Stomach (tissue), 8 donors: ENCODE measurements at regions not wholly inside any gene's neighbourhood (a gene's known extent, or its start where the extent isn't known, plus 50 kb on each side); places are given as distances from the start of the nearest gene placed in this dataset.

ENCODE experiments used
- DNase-seq, 2 donors: peaks; one replicate each; pipeline versions ENCODE4 v3.0.0 to v3.0.0-alpha.2; 2013 to 2019
- H3K27ac ChIP-seq, 5 donors: fragments of 200-600 bp in 4 of 5; sonication (generic) in 4 of 5; one replicate each; pipeline ENCODE4 v1.5.1; 2013 to 2019; ENCODE audit warnings: mild to moderate bottlenecking in 1 of 5, moderate library complexity in 1 of 5
- H3K27me3 ChIP-seq, 3 donors: fragments of 200-600 bp; sonication (generic); one replicate each; pipeline ENCODE4 v1.5.1; 2017 to 2019; ENCODE audit warnings: mixed run types in 1 of 3
- H3K36me3 ChIP-seq, 4 donors: fragments of 200-600 bp; sonication (generic); 1 replicate in 3 of 4; 2 replicates in 1 of 4; pipeline ENCODE4 v1.5.1; 2016 to 2019
- H3K4me1 ChIP-seq, 4 donors: fragments of 200-600 bp; sonication (generic); one replicate each; pipeline ENCODE4 v1.5.1; 2016 to 2019
- H3K4me3 ChIP-seq, 4 donors: fragments of 200-600 bp; sonication (generic) in 3 of 4; one replicate each; pipeline ENCODE4 v1.5.1; 2016 to 2019; ENCODE audit warnings: mild to moderate bottlenecking in 1 of 4
- H3K9me3 ChIP-seq, 4 donors: fragments of 200-600 bp; sonication (generic); one replicate each; pipeline ENCODE4 v1.5.1; 2016 to 2019
- EP300 ChIP-seq: sonication (generic); formaldehyde crosslinking; IDR thresholded peaks from one replicate; pipeline ENCODE4 v1.6.1; 2017; ENCODE audit warnings: antibody characterized with exemption
- POLR2A ChIP-seq, 4 donors: fragments of 450-650 bp; IDR thresholded peaks; one replicate each; pipeline ENCODE4 v1.6.1; 2016; ENCODE audit warnings: antibody characterized with exemption in 4 of 4, control low read depth in 2 of 4, mild to moderate bottlenecking in 1 of 4, moderate library complexity in 1 of 4
- POLR2AphosphoS5 ChIP-seq, 3 donors: sonication (generic); formaldehyde crosslinking; IDR thresholded peaks; one replicate each; pipeline ENCODE4 v1.6.1; 2016; ENCODE audit warnings: antibody characterized with exemption in 3 of 3
- WGBS, 5 donors: extraction: QIAGEN DNeasy Blood & Tissue Kit in 3 of 5; methylation state at CpG; one replicate each; pipeline versions ENCODE4 v1.1.5 to v1.1.7; 2013 to 2018; 5-methylcytosine and 5-hydroxymethylcytosine counted together
- intact Hi-C: fragments of 100-400 bp; cut with DNase I; formaldehyde crosslinking; loops from one replicate; pipeline ENCODE4 v1.15.1; 2023; ENCODE audit warnings: low total_unique reads
- TF ChIP-seq, protein P1 (sequence below), 7 experiments: fragments of 450-650 bp in 4 of 7; fragments of 200-600 bp in 3 of 7; sonication (generic) in 3 of 7; IDR thresholded peaks; one replicate each; pipeline ENCODE4 v1.5.1; 2016 to 2019; ENCODE audit warnings: antibody characterized with exemption in 7 of 7, control low read depth in 2 of 7, mild to moderate bottlenecking in 1 of 7
- donor health status: healthy with polysubstance abuse.
- donor health status: Bipolar disorder and iron deficiency.
- donor health status: healthy.

DNA sequence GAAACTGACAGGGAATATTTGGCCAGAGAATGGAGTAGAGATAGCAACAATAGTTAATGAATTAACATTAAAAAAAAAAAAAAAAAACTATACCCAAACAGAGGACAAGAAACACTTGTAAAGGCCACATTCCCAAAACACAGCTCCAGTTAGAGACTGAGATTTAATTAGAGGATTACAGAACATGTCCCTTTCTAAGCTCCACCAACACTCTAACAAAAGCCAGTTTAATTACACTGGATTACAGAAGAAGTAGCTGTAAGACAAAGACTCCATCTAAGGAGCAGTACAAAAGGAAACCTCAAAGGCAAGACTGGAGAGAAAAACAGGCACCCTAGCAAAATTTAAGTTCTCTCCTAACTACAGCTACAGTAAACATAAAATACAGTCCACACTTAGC lies 1247.7 kb upstream of the AGA start:
- no peak for TF ChIP-seq POLR2A (IDR thresholded peaks at IDR 0.05)
- TF ChIP-seq EP300, result no peak
- TF ChIP-seq POLR2AphosphoS5 (IDR thresholded peaks at IDR 0.05), result no peak
- TF ChIP-seq, protein P1, sequence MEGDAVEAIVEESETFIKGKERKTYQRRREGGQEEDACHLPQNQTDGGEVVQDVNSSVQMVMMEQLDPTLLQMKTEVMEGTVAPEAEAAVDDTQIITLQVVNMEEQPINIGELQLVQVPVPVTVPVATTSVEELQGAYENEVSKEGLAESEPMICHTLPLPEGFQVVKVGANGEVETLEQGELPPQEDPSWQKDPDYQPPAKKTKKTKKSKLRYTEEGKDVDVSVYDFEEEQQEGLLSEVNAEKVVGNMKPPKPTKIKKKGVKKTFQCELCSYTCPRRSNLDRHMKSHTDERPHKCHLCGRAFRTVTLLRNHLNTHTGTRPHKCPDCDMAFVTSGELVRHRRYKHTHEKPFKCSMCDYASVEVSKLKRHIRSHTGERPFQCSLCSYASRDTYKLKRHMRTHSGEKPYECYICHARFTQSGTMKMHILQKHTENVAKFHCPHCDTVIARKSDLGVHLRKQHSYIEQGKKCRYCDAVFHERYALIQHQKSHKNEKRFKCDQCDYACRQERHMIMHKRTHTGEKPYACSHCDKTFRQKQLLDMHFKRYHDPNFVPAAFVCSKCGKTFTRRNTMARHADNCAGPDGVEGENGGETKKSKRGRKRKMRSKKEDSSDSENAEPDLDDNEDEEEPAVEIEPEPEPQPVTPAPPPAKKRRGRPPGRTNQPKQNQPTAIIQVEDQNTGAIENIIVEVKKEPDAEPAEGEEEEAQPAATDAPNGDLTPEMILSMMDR (IDR thresholded peaks at IDR 0.05), result no peak
- intact Hi-C loops, result no loop called here

DNA sequence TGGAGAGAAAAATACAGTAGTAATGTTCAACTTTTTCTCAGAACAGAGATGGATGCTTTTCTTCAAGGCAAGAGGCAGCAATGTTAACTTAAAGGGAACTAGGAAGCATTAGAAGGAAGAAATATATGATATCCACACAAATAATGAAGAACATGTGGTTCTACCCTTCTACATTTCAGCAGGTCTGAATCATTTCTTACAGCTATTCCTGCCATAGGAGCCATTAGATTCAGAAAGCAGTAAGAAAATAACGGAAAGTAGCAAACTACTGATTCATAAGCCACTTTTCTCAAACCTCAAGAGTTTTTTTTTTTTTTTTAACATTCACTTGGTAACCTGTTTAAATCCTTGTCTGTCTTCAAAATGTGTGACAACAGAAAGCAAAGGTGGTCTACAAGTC lies 1251.6 kb upstream of the AGA start:
- H3K4me1 ChIP-seq, result no peaks in the 10 kb centered on the region
- no peak overlapping the region for H3K4me3 ChIP-seq
- no peak for DNase-seq
- H3K27ac ChIP-seq, result no peak overlapping the region
- intact Hi-C loops, result no loop called here
- TF ChIP-seq, protein P1 (IDR thresholded peaks at IDR 0.05), result no peak
- TF ChIP-seq POLR2AphosphoS5 (IDR thresholded peaks at IDR 0.05), result no peak
- TF ChIP-seq EP300, result no peak
- TF ChIP-seq POLR2A (IDR thresholded peaks at IDR 0.05), result no peak
- H3K27me3 ChIP-seq, result no peaks in the 10 kb centered on the region
- peaks cover 0 to 5% (median 2%) of the 10 kb centered on the region in 4 donors for H3K9me3 ChIP-seq
- WGBS, 5 donors, result 78 to 89% (median 86%) methylated on average over 1 of the region's 1 CpG
- H3K36me3 ChIP-seq, result no peaks in the 10 kb centered on the region

More for the DNA sequence above, 1247.7 kb upstream of the AGA start:
- no peaks in the 10 kb centered on the region for H3K27me3 ChIP-seq
- peaks cover 0 to 3% (median 0%) of the 10 kb centered on the region in 4 donors for H3K9me3 ChIP-seq
- no peaks in the 10 kb centered on the region for H3K36me3 ChIP-seq
- DNase-seq, result no peak
- H3K4me1 ChIP-seq, result no peaks in the 10 kb centered on the region
- H3K4me3 ChIP-seq, result no peak overlapping the region
- H3K27ac ChIP-seq, result no peak overlapping the region

DNA sequence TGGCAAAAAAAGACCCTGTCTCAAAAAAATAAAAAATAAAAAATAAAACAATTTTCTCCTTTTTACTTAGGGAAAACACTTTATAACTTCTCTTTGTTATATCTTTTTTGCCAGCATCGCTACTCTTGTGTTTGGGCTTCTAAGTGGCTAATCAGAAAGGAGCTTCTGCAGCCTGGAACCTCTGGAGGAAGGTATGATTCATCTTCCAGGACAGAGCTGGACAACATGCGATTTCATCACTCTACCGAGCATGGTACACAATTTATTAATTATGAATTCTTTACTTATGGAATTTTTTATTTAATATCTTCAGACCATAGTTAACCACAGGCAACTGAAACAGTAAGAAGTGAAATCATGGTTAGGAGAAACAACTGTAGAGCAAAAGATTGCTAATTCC lies 1254.3 kb upstream of the AGA start:
- intact Hi-C loops, result no loop called here
- 78 to 92% (median 86%) methylated on average over 3 of the region's 3 CpGs for WGBS, 5 donors
- Histone ChIP-seq H3K36me3 (no peaks in the 10 kb centered on the region), H3K4me3 (no peak overlapping the region), H3K27me3 (no peaks in the 10 kb centered on the region), H3K27ac (no peak overlapping the region), H3K9me3 (peaks cover 0 to 5% (median 2%) of the 10 kb centered on the region in 4 donors), H3K4me1 (no peaks in the 10 kb centered on the region)
- DNase-seq, result no peak
- TF ChIP-seq EP300, result no peak
- no peak for TF ChIP-seq POLR2AphosphoS5 (IDR thresholded peaks at IDR 0.05)
- TF ChIP-seq, protein P1 (IDR thresholded peaks at IDR 0.05), result no peak
- no peak for TF ChIP-seq POLR2A (IDR thresholded peaks at IDR 0.05)

DNA sequence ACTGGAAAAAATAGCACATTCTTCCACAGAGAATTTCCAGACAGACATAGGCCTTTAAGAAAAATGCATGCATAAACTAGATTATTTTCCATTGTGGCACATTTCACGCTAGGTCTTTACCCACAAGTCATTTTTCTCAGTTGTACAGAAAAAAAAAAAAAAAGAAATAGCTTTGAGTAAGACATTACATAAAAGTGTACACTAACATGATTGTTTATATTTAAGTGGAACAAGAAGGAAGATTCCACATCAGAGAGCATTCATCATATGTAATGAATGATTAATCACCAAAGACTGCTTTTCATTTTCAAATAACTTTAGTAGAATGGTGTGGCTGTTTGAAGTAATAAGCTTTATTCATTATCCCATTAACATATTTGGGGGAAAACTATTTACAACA lies 1270.2 kb upstream of the AGA start:
- H3K36me3 ChIP-seq, result no peaks in the 10 kb centered on the region
- H3K4me1 ChIP-seq, result no peaks in the 10 kb centered on the region
- intact Hi-C loops, result no loop called here
- H3K4me3 ChIP-seq, result no peak overlapping the region
- no peak overlapping the region for H3K27ac ChIP-seq
- no peak for DNase-seq
- peaks cover 0 to 12% (median 8%) of the 10 kb centered on the region in 4 donors for H3K9me3 ChIP-seq
- no peaks in the 10 kb centered on the region for H3K27me3 ChIP-seq
- WGBS, 5 donors, result 63 to 86% (median 74%) methylated on average over 1 of the region's 1 CpG
- TF ChIP-seq POLR2AphosphoS5 (IDR thresholded peaks at IDR 0.05) (no peak), POLR2A (IDR thresholded peaks at IDR 0.05) (no peak), EP300 (no peak)
- TF ChIP-seq, protein P1 (IDR thresholded peaks at IDR 0.05), result no peak
